SU-DHL-6 (cell line): ENCODE measurements at regions not wholly inside any gene's neighbourhood (a gene's known extent, or its start where the extent isn't known, plus 50 kb on each side); places are given as distances from the start of the nearest gene placed in this dataset.

Experiments used
- CTCF ChIP-seq: fragments of 200-600 bp; sonication (generic); IDR thresholded peaks from one replicate; pipeline ENCODE4 v1.5.1; 2017; ENCODE audit warnings: antibody characterized with exemption, mild to moderate bottlenecking, low read length, moderate library complexity; ENCODE audit not compliant: insufficient read depth, poor library complexity, severe bottlenecking
- EZH2phosphoT487 ChIP-seq: fragments of 200-600 bp; sonication (generic), shearing (Covaris generic); conservative IDR thresholded peaks from 2 replicates; pipeline ENCODE4 v1.6.1; 2018; ENCODE audit warnings: mild to moderate bottlenecking, antibody characterized with exemption, low read length, moderate library complexity, mixed read lengths

GRCh38 chr3:101988596-101988995 lies 139.3 kb downstream of the NFKBIZ start:
- TF ChIP-seq CTCF: no peak
- no peak for TF ChIP-seq EZH2phosphoT487
